AG09319 (cell line): ENCODE measurements at regions not wholly inside any gene's neighbourhood (a gene's known extent, or its start where the extent isn't known, plus 50 kb on each side); places are given as distances from the start of the nearest gene placed in this dataset.

Experiments used
- DNase-seq: peaks from one replicate; pipeline ENCODE4 v3.0.0-alpha.2; 2010; ENCODE audit warnings: low read depth; ENCODE audit errors: extremely low read depth
- CTCF ChIP-seq: IDR thresholded peaks from 2 replicates; pipeline ENCODE4 v1.5.1; 2011; ENCODE audit warnings: low read depth, mild to moderate bottlenecking, inconsistent platforms, low read length, moderate library complexity

- DNase-seq = no peak
- TF ChIP-seq CTCF = no peak
Measured at GRCh38 chr20:8935878-8936277, 133.0 kb upstream of the PLCB4 start.

- DNase-seq = no peak
- no peak for TF ChIP-seq CTCF
Measured at GRCh38 chr20:8938532-8938931, 130.4 kb upstream of the PLCB4 start.

GRCh38 chr20:8940326-8940725, 128.6 kb upstream of the PLCB4 start:
- no peak for TF ChIP-seq CTCF
- peak; percentile 57 for DNase-seq

- TF ChIP-seq CTCF = no peak
- no peak for DNase-seq
Measured at GRCh38 chr20:8943631-8944030, 125.3 kb upstream of the PLCB4 start.

GRCh38 chr20:8946036-8946940, 122.6 kb upstream of the PLCB4 start:
- DNase-seq = no peak
- no peak for TF ChIP-seq CTCF

- no peak for DNase-seq
- no peak for TF ChIP-seq CTCF
Measured at GRCh38 chr20:8948442-8949020, 120.4 kb upstream of the PLCB4 start.

- no peak for TF ChIP-seq CTCF
- DNase-seq = no peak
Measured at GRCh38 chr20:8951164-8951563, 117.7 kb upstream of the PLCB4 start.
